GM12878 (cell line): ENCODE measurements at regions not wholly inside any gene's neighbourhood (a gene's known extent, or its start where the extent isn't known, plus 50 kb on each side); places are given as distances from the start of the nearest gene placed in this dataset.

Source experiments
- ATAC-seq: fragments of 200-7000 bp; cut with Tn5 transposase; 3 replicates; pipeline ENCODE4 v1.9.1; 2020; ENCODE audit warnings: mild to moderate bottlenecking, moderate library complexity
- BruUV-seq: library from RNA; stranded (reverse); fragments of 400-500 nt; replicated peaks from 2 replicates; lab custom pipeline; 2021; lab: Mats Ljungman, UMichigan
- CTCF ChIA-PET: fragments of 300-600 bp; sonication (Branson Sonifier 250); formaldehyde crosslinking; extraction: SDS; loops from one replicate; lab custom pipeline; 2021; ENCODE audit warnings: inconsistent platforms; lab: Yijun Ruan, JAX
- POLR2A ChIA-PET: fragments of 350-600 bp; formaldehyde crosslinking; extraction: SDS; loops from one replicate; lab custom pipeline; 2021; ENCODE audit warnings: inconsistent platforms; lab: Charles Lee
- RAD21 ChIA-PET: fragments of 300-600 bp; sonication (Branson Sonifier 250); formaldehyde crosslinking; loops from one replicate; lab custom pipeline; 2023; ENCODE audit warnings: antibody characterized with exemption; ENCODE audit not compliant: unreplicated experiment; lab: Charles Lee
- SMC1A ChIA-PET: fragments of 300-600 bp; sonication (Branson Sonifier 250); formaldehyde crosslinking; loops from one replicate; lab custom pipeline; 2023; ENCODE audit not compliant: unreplicated experiment, uncharacterized antibody; lab: Charles Lee
- DNase-seq: peaks from one replicate; pipeline ENCODE4 v3.0.0-alpha.2; 2011; ENCODE audit warnings: low read depth, low spot score
- FAIRE-seq: peaks from 3 replicates; lab custom pipeline; 2011; peaks lifted over from hg19 to GRCh38; lab: Jason Lieb, UNC
- H2AFZ ChIP-seq: 2 replicates; pipeline ENCODE4 v1.6.0; 2011; ENCODE audit warnings: low read depth, low read length, control low read depth; ENCODE audit not compliant: control insufficient read depth
- H3K27ac ChIP-seq: 2 replicates; pipeline ENCODE4 v1.5.1; 2011; ENCODE audit warnings: control low read depth; ENCODE audit not compliant: control insufficient read depth, insufficient read depth
- H3K27me3 ChIP-seq, 2 experiments: replicated peaks in 1 of 2; 2 replicates each; pipeline versions ENCODE4 v1.6.0 to v1.6.1; 2011; ENCODE audit warnings: low read length in 1 of 2; ENCODE audit not compliant: control insufficient read depth in 2 of 2, insufficient read depth in 2 of 2
- H3K36me3 ChIP-seq, 2 experiments: 2 replicates each; pipeline ENCODE4 v1.5.1; 2011; ENCODE audit warnings: low read length in 1 of 2; ENCODE audit not compliant: control insufficient read depth in 2 of 2, insufficient read depth in 2 of 2
- H3K4me1 ChIP-seq: 2 replicates; pipeline ENCODE4 v1.6.1; 2011; ENCODE audit warnings: mild to moderate bottlenecking, low read length, moderate library complexity, mixed read lengths; ENCODE audit not compliant: control insufficient read depth, insufficient read depth
- H3K4me2 ChIP-seq: 2 replicates; pipeline ENCODE4 v1.6.0; 2011; ENCODE audit warnings: control low read depth; ENCODE audit not compliant: control insufficient read depth, insufficient read depth
- H3K4me3 ChIP-seq: fragments of 200-600 bp; sonication (generic); 2 replicates; pipeline ENCODE4 v1.5.1; 2016
- H3K79me2 ChIP-seq: 2 replicates; pipeline ENCODE4 v1.6.0; 2011; ENCODE audit warnings: low read length; ENCODE audit not compliant: control insufficient read depth, insufficient read depth
- H3K9ac ChIP-seq: 2 replicates; pipeline ENCODE4 v1.8.0; 2011; ENCODE audit warnings: low read length, control low read depth, mixed read lengths; ENCODE audit not compliant: control insufficient read depth, insufficient read depth
- H3K9me3 ChIP-seq: replicated peaks from 3 replicates; pipeline ENCODE4 v1.5.1; 2011; ENCODE audit warnings: mild to moderate bottlenecking, low read length; ENCODE audit not compliant: control insufficient read depth, insufficient read depth
- H4K20me1 ChIP-seq: 2 replicates; pipeline ENCODE4 v1.6.0; 2011; ENCODE audit not compliant: control insufficient read depth, insufficient read depth
- ATF7 ChIP-seq: fragments of 450-650 bp; IDR thresholded peaks from 2 replicates; pipeline ENCODE4 v1.6.1; 2016; ENCODE audit warnings: low read depth, mild to moderate bottlenecking
- BCLAF1 ChIP-seq: fragments of 450-650 bp; IDR thresholded peaks from 2 replicates; pipeline ENCODE4 v1.6.1; 2017; ENCODE audit warnings: antibody characterized with exemption, mild to moderate bottlenecking, moderate library complexity
- CTCF ChIP-seq, 3 experiments: IDR thresholded peaks in 2 of 3; conservative IDR thresholded peaks in 1 of 3; 2 replicates each; pipeline ENCODE4 v1.5.1; 2011; ENCODE audit warnings: low read depth in 3 of 3, low read length in 3 of 3, mild to moderate bottlenecking in 3 of 3, control low read depth in 2 of 3, moderate library complexity in 2 of 3, inconsistent platforms in 1 of 3, mixed read lengths in 1 of 3; ENCODE audit not compliant: control insufficient read depth in 2 of 3, insufficient read depth in 1 of 3; ENCODE audit errors: extremely low read depth in 1 of 3
- ESRRA ChIP-seq: IDR thresholded peaks from 2 replicates; pipeline ENCODE4 v1.6.1; 2012; ENCODE audit warnings: mild to moderate bottlenecking, low read length, improper control_type of control experiment
- KDM1A ChIP-seq: fragments of 200-600 bp; sonication (generic); IDR thresholded peaks from 2 replicates; pipeline ENCODE4 v1.6.1; 2016; ENCODE audit warnings: borderline replicate concordance
- MEF2A ChIP-seq: IDR thresholded peaks from 2 replicates; pipeline ENCODE4 v1.6.1; 2011; ENCODE audit warnings: low read depth, mild to moderate bottlenecking, low read length, moderate library complexity; ENCODE audit not compliant: insufficient read depth
- MTA3 ChIP-seq: IDR thresholded peaks from 2 replicates; pipeline ENCODE4 v1.6.1; 2012; ENCODE audit warnings: low read length, inconsistent platforms, borderline replicate concordance
- PAX5 ChIP-seq: IDR thresholded peaks from 2 replicates; pipeline ENCODE4 v1.6.1; 2011; ENCODE audit warnings: low read depth, low read length, borderline replicate concordance
- RAD51 ChIP-seq: fragments of 450-650 bp; IDR thresholded peaks from 2 replicates; pipeline ENCODE4 v1.6.1; 2016; ENCODE audit warnings: moderate library complexity, mild to moderate bottlenecking, inconsistent platforms
- RB1 ChIP-seq: fragments of 450-650 bp; formaldehyde crosslinking; IDR thresholded peaks from 2 replicates; pipeline ENCODE4 v1.6.1; 2017; ENCODE audit warnings: mild to moderate bottlenecking, borderline replicate concordance
- SUPT20H ChIP-seq: IDR thresholded peaks from 2 replicates; pipeline ENCODE4 v1.6.1; 2011; ENCODE audit warnings: low read depth, mild to moderate bottlenecking, low read length, moderate library complexity, borderline replicate concordance; ENCODE audit not compliant: control insufficient read depth
- ZBTB40 ChIP-seq: fragments of 450-650 bp; IDR thresholded peaks from 2 replicates; pipeline ENCODE4 v1.6.1; 2016; ENCODE audit warnings: mild to moderate bottlenecking, moderate library complexity, borderline replicate concordance
- ZNF384 ChIP-seq: IDR thresholded peaks from 2 replicates; pipeline ENCODE4 v1.6.1; 2012; ENCODE audit warnings: low read depth, mild to moderate bottlenecking, low read length, improper control_type of control experiment, borderline replicate concordance
- ZSCAN29 ChIP-seq: fragments of 450-650 bp; IDR thresholded peaks from 2 replicates; pipeline ENCODE4 v1.6.1; 2017; ENCODE audit warnings: mild to moderate bottlenecking, moderate library complexity
- WGBS: methylation state at CpG from one replicate; pipeline ENCODE4 v1.1.6; 2016; ENCODE audit warnings: low lambda C conversion rate; ENCODE audit not compliant: insufficient replicate concordance, insufficient coverage; ENCODE audit errors: missing lambda C conversion rate; 5-methylcytosine and 5-hydroxymethylcytosine counted together
- in situ Hi-C: fragments of 300-500 bp; cut with MboI; formaldehyde crosslinking; loops from 9 replicates; pipeline ENCODE4 v1.14.3; 2018; ENCODE audit warnings: mixed read lengths
- intact Hi-C: fragments of 100-400 bp; cut with micrococcal nuclease; formaldehyde crosslinking; loops from one replicate; pipeline ENCODE4 v1.14.2; 2022; ENCODE audit not compliant: unreplicated experiment

- TF ChIP-seq ZSCAN29: no peak
- TF ChIP-seq BCLAF1: no peak
These were observed 100.7 kb downstream of the MTX3 start (continued) for GRCh38 chr5:79890119-79890929.

GRCh38 chr5:79888643-79889042 is 102.4 kb downstream of the MTX3 start:
- Histone ChIP-seq H3K36me3 (no peaks in the 10 kb centered on the region), H3K4me3 (no peak overlapping the region), H3K4me1 (no peaks in the 10 kb centered on the region), H3K79me2 (no peaks in the 10 kb centered on the region), H4K20me1 (no peaks in the 10 kb centered on the region), H3K9ac (no peak overlapping the region), H3K4me2 (no peak overlapping the region), H3K27me3 (peaks cover 0 to 2% of the 10 kb centered on the region in 2 experiments; a peak in 1 of 4 replicates), H2AFZ (no peak overlapping the region), H3K9me3 (no peaks in the 10 kb centered on the region; the same call in 2 of the 3 replicates), H3K27ac (no peak overlapping the region)
- no TSS peak for BruUV-seq
- no peak for DNase-seq
- ChIA-PET POLR2A (no interaction called here), CTCF (no interaction called here), RAD21 (no interaction called here), SMC1A (no interaction called here)
- no peak for ATAC-seq
- intact Hi-C loops: no loop called here
- no peak for FAIRE-seq
- in situ Hi-C loops: no loop called here
- WGBS: 46% methylated on average over 2 of the region's 2 CpGs
- no peak for TF ChIP-seq MTA3
- no peak for TF ChIP-seq SUPT20H
- no peak for TF ChIP-seq ATF7
- no peak for TF ChIP-seq KDM1A
- TF ChIP-seq RB1: no peak
- no peak for TF ChIP-seq MEF2A
- TF ChIP-seq CTCF (IDR thresholded peaks at IDR 0.05 in 2 of 3, conservative IDR thresholded peaks at IDR 0.05 in 1 of 3; ENCODE audit: control insufficient read depth in 2 of 3, extremely low read depth in 1 of 3, insufficient read depth in 1 of 3, low read depth in 3 of 3, low read length in 3 of 3): no peak
- TF ChIP-seq RAD51: no peak
- TF ChIP-seq ZBTB40: no peak
- no peak for TF ChIP-seq ESRRA
- TF ChIP-seq PAX5: no peak
- no peak for TF ChIP-seq ZNF384
